ENCODE measurements at regions not wholly inside any gene's neighbourhood (a gene's known extent, or its start where the extent isn't known, plus 50 kb on each side); places are given as distances from the start of the nearest gene placed in this dataset.

DNA sequence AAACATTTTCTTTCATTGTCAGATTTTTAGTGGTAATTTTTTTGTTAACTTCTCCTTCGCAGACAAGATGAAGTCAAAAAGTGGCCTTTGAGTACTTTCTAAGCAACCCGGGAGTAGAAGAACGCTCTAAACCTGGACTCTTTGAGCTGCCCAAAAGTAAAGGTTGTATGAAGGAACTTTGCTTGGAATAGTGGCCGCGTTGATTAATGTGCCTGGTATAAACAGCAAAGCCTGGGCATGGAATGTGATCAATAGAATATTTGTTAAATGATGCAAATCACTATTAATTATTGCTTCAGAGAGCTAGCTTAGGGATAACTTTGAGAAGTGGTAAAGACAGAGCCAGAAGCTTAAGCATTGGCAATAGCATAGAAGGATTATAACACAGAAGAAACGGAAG, 475.1 kb upstream of the ANKRD30A start:
- no peaks in the 10 kb centered on the region for H3K36me3 ChIP-seq (ENCODE audit: control insufficient read depth, insufficient read depth, low read length)
- H3K4me3 ChIP-seq (ENCODE audit: low read depth, low read length), result no peak overlapping the region
- H3K9me3 ChIP-seq (ENCODE audit: control insufficient read depth, low read length), result no peaks in the 10 kb centered on the region
- TF ChIP-seq, protein P1, sequence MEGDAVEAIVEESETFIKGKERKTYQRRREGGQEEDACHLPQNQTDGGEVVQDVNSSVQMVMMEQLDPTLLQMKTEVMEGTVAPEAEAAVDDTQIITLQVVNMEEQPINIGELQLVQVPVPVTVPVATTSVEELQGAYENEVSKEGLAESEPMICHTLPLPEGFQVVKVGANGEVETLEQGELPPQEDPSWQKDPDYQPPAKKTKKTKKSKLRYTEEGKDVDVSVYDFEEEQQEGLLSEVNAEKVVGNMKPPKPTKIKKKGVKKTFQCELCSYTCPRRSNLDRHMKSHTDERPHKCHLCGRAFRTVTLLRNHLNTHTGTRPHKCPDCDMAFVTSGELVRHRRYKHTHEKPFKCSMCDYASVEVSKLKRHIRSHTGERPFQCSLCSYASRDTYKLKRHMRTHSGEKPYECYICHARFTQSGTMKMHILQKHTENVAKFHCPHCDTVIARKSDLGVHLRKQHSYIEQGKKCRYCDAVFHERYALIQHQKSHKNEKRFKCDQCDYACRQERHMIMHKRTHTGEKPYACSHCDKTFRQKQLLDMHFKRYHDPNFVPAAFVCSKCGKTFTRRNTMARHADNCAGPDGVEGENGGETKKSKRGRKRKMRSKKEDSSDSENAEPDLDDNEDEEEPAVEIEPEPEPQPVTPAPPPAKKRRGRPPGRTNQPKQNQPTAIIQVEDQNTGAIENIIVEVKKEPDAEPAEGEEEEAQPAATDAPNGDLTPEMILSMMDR (IDR thresholded peaks at IDR 0.05), result no peak
- H3K4me1 ChIP-seq, result no peaks in the 10 kb centered on the region
- H3K79me2 ChIP-seq, result no peaks in the 10 kb centered on the region
- no peak overlapping the region for H3K4me2 ChIP-seq (ENCODE audit: low read length)
- no peaks in the 10 kb centered on the region for H3K27me3 ChIP-seq (ENCODE audit: control insufficient read depth, insufficient read depth, low read length)
- H3K9ac ChIP-seq, result no peak overlapping the region
- no peak overlapping the region for H2AFZ ChIP-seq
- no peak overlapping the region for H3K27ac ChIP-seq

GRCh38 chr10:36647540-36647939, 477.9 kb upstream of the ANKRD30A start:
- no peaks in the 10 kb centered on the region for H3K36me3 ChIP-seq (ENCODE audit: control insufficient read depth, insufficient read depth, low read length)
- no peak overlapping the region for H3K27ac ChIP-seq
- no peak overlapping the region for H2AFZ ChIP-seq
- no peaks in the 10 kb centered on the region for H3K9me3 ChIP-seq (ENCODE audit: control insufficient read depth, low read length)
- H3K27me3 ChIP-seq (ENCODE audit: control insufficient read depth, insufficient read depth, low read length), result no peaks in the 10 kb centered on the region
- H3K79me2 ChIP-seq, result no peaks in the 10 kb centered on the region
- no peak overlapping the region for H3K4me3 ChIP-seq (ENCODE audit: low read depth, low read length)
- no peak overlapping the region for H3K9ac ChIP-seq
- H3K4me1 ChIP-seq, result no peaks in the 10 kb centered on the region
- no peak overlapping the region for H3K4me2 ChIP-seq (ENCODE audit: low read length)
- TF ChIP-seq, protein P1 (IDR thresholded peaks at IDR 0.05), result no peak

DNA sequence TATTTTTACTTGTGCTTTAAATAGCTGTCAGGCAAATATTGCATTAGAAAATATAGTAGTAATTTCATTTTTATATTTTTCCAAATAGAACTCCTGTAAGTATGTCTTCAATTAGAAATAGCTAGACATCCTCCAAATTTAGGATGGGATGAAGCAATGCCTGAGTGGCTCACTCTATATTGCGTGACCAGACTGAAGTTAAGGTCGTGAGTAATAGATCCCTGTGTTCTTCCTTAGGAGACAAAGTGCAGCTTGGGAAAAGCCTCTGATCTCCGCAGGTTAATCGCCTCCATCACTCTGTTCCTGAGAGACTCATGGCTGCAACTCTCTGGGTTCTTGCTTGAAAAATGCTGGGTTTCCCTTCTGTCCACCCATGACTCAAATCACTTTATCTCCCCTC, 484.8 kb upstream of the ANKRD30A start:
- no peak overlapping the region for H3K9ac ChIP-seq

GRCh38 chr10:36638462-36639155, 486.8 kb upstream of the ANKRD30A start:
- Histone ChIP-seq H3K4me2 (ENCODE audit: low read length) (no peak overlapping the region), H2AFZ (no peak overlapping the region), H3K79me2 (no peaks in the 10 kb centered on the region), H3K4me1 (no peaks in the 10 kb centered on the region), H3K9me3 (ENCODE audit: control insufficient read depth, low read length) (no peaks in the 10 kb centered on the region), H3K9ac (no peak overlapping the region), H3K4me3 (ENCODE audit: low read depth, low read length) (no peak overlapping the region), H3K27me3 (ENCODE audit: control insufficient read depth, insufficient read depth, low read length) (no peaks in the 10 kb centered on the region), H3K27ac (no peak overlapping the region), H3K36me3 (ENCODE audit: control insufficient read depth, insufficient read depth, low read length) (no peaks in the 10 kb centered on the region)
- TF ChIP-seq, protein P1 (IDR thresholded peaks at IDR 0.05), result no peak

More for the DNA sequence above, 484.8 kb upstream of the ANKRD30A start:
- Histone ChIP-seq H3K79me2 (no peaks in the 10 kb centered on the region), H3K27me3 (ENCODE audit: control insufficient read depth, insufficient read depth, low read length) (no peaks in the 10 kb centered on the region), H3K27ac (no peak overlapping the region), H3K36me3 (ENCODE audit: control insufficient read depth, insufficient read depth, low read length) (no peaks in the 10 kb centered on the region), H3K4me1 (no peaks in the 10 kb centered on the region), H2AFZ (no peak overlapping the region), H3K4me3 (ENCODE audit: low read depth, low read length) (no peak overlapping the region), H3K9me3 (ENCODE audit: control insufficient read depth, low read length) (no peaks in the 10 kb centered on the region), H3K4me2 (ENCODE audit: low read length) (no peak overlapping the region)
- TF ChIP-seq, protein P1 (IDR thresholded peaks at IDR 0.05), result no peak

DNA sequence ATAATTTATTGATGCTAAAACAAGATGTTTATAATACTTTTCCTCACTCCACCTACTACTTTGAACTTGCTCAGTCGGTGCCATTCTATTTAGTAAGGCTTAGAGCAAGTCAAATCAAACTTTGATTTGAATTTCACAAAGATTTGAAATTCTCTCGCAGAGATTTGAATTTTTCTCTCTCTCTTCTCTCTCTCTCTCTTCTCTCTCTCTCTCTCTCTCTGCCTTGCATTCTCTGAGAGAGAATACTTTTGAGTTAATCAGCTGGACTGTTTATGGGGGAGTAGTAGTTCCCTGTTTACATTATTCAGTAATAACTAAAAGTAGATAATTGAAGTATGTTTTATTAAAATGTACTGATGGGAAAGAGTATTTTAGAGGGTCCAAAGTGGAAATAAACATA, 488.5 kb upstream of the ANKRD30A start:
- no peaks in the 10 kb centered on the region for H3K4me1 ChIP-seq
- H3K27me3 ChIP-seq (ENCODE audit: control insufficient read depth, insufficient read depth, low read length), result no peaks in the 10 kb centered on the region
- no peak overlapping the region for H3K4me2 ChIP-seq (ENCODE audit: low read length)
- TF ChIP-seq, protein P1 (IDR thresholded peaks at IDR 0.05), result no peak
- no peak overlapping the region for H3K4me3 ChIP-seq (ENCODE audit: low read depth, low read length)
- no peak overlapping the region for H3K9ac ChIP-seq
- no peaks in the 10 kb centered on the region for H3K79me2 ChIP-seq
- H3K27ac ChIP-seq, result no peak overlapping the region
- H3K36me3 ChIP-seq (ENCODE audit: control insufficient read depth, insufficient read depth, low read length), result no peaks in the 10 kb centered on the region
- no peak overlapping the region for H2AFZ ChIP-seq
- no peaks in the 10 kb centered on the region for H3K9me3 ChIP-seq (ENCODE audit: control insufficient read depth, low read length)

Data from parathyroid adenoma (tissue), 2 donors.